NCI-H69 (cell line): ENCODE measurements at regions not wholly inside any gene's neighbourhood (a gene's known extent, or its start where the extent isn't known, plus 50 kb on each side); places are given as distances from the start of the nearest gene placed in this dataset.
"Not testable (repeated sequence)": the region's sequence is repeated elsewhere in the genome, so short reads cannot be mapped to it uniquely, and the experiment has no call there.

Experiments
- DNase-seq: peaks from one replicate; lab custom pipeline; 2025; lab: John Stamatoyannopoulos, UW

DNA sequence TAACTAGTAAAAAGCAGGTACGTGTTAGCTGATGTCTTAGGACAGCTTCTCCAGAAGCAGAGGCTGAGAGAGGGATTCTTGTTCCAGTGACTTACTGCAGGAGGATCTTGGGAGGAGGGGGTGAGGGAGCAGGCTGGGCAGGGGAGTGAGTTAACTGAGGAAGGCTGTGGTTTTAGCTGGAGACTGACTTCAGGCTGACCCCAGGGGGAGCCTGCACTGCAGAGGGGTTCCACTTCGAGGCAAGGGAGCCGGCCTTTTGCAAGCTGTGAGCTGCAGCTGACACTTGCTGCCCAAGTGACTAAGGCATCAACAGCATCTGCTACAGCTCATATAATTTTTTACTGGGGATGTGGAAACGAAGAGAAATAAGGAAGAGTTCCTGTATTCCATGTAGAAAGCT lies 50.4 kb upstream of the SOD1 start:
- DNase-seq, result no peak

DNA sequence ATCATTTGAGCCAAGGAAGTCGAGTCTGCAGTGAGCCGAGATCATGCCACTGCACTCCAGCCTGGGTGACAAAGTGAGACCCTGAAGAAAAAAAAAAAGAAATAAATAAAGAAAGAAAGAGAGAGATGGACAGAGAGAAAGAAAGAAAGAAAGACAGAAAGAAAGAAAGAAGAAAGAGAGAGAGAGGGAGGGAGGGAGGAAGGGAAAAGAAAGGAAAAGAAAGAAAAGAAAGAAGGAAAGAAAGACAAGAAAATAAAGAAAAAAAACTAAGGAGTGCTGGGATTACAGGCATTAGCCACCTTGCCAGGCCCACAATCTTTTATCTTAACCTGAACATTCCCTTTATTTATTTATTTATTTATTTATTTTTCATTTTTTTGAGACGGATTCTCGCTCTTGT lies 51.7 kb upstream of the SOD1 start:
- no peak for DNase-seq

DNA sequence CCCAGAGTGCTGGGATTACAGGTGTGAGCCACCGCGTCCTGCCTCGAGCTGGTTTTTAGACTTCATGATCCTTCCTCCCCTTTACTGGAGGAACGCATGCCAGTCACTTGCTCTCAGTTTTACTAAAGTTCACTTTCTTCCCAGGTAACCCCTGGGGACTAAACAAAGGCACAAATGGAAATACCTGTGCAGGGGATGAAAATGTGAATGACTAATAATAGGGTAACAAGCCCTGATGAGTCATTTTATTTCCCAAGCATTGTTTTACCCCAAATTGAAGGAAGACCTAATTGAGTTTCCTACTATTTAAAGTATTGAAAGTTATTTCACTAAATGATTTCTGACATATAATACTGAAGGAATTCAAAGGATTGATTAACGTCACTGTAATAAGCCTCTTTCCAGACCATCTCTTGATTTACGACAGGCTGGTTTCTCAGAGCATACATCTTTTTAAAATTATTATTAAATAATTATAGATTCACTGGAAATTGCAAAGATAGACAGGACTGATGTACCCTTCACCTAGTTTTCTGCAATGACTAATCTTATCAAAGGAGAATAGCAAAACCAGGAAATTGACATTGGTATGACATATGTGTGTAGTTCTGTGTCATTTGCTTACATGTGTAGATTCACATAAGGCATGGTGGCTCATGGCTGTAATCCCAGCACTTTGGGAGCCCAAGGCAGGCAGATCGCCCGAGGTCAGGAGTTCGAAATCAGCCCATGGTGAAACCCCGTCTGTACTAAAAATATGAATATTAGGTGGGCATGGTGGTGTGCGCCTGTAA lies 53.2 kb upstream of the SOD1 start:
- no peak for DNase-seq

DNA sequence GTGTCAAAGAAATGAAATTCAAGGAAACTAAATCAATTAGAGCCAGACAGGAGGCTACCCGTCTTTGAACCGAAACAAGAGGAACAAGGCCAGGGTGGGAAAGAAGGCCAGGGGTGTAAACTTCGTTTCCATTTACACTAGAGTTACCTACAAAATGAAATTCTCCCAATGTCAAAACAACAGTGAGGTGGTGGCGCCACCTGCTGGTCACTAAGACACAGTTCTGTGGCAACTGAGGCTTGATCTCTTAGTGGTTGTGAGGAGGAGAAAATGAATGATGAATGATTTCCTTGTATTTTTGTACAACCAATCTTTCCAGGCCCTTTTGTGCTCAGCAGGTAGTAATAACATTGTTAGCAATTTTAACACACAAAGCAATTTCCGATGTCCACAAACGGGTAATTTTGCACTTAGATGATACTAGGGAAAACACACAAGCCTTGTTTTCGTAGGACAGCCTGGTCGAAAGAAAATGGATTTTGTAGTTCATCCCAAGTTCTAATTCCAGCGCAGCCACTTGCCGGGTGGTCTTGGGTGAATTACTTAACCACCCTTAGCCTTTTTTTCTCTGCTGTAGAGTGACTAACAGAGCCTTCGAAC lies 54.8 kb upstream of the SOD1 start:
- peak; percentile 89 for DNase-seq

DNA sequence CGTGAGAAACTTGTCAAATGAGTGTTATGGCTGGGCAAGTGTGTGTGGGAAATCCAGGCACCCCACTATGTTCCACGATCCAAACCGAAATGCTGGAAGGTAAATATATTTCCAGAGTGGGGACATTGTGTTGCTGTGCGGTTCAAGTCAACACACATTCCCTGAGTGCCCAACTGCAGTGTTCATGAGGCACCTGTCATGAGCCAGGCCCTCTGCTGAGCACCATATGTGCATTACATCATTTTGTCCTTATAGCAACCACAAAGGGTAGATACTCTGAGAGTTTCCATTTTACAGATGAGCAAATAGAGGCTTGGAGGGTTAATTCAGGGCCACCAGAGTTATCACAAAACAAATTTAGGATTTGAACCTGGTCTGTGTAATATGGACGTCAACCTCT lies 59.9 kb upstream of the SOD1 start:
- DNase-seq, result peak; percentile 15

DNA sequence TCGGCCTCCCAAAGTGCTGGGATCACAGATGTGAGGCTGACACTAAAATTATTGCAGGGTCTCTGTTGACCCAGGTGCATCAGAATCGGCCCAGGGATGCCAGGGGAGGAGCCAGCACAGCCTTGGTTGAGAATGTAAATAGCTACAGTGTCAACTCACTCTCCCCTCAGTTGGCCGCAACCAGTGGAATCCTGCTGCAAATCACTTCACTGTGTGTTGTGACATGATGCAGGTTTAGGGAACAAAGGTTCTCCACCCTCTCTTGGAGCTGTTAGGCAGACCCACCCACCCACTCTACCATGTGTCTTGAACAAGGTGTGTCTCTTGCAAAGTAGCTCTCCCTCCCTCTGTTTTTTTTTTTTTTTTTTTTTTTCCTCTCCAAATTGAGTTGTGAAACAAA lies 60.5 kb upstream of the SOD1 start:
- peak; percentile 20 for DNase-seq

DNA sequence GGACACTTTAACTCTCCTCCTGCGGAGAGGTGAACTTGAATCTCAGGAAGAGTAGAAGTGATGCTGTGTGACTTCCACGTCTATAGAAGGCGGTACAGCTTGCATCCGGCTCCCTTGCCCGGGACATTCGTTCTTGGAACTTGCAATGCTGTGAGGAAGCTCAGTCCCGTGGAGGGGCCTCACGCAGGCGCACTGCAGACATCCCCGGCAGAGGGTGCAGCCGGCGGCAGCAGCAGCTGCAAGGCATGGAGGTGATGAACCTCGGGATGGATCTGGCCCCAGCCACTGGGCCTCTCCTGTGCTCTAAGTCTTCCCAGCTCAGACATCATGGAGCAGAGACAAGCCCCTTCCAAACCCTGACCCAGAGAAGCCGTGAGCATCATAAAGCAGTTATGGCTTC lies 61.8 kb upstream of the SOD1 start:
- DNase-seq, result no peak

DNA sequence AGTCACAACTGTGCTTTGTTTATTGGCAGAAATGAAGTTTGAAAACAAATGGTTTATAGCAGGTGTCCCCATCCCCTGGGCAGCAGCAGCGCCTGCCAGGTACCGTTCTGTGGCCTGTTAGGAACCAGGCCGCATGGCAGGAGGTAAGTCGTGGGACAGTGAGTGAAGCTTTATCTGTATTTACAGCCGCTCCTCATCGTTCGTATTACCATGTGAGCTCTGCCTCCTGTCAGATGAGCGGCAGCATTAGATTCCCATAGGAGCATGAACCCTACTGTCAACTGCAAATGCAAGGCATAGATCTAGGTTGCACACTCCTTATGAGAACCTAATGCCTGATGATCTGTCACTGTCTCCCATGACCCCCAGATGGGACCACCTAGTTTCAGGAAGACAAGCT lies 63.4 kb upstream of the SOD1 start:
- DNase-seq, result no peak

DNA sequence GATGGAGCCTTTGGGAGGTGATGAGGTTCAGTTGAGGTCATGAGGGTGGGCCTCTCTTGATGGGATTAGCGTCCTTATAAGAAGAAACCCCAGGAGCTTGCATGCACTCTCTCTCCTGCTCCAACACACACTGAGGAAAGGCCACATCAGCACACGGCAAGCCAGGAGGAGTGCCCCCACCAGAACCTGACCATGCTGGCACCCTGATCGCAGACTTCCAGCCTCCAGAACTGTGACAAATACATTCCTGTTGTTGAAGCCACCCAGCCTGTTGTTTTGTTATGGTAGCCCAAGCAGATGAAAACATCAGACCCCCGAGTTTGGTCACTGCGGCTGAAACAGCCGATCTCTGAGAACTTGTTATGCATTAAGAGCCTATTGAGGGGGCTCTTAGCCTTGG lies 64.8 kb upstream of the SOD1 start:
- DNase-seq, result no peak

DNA sequence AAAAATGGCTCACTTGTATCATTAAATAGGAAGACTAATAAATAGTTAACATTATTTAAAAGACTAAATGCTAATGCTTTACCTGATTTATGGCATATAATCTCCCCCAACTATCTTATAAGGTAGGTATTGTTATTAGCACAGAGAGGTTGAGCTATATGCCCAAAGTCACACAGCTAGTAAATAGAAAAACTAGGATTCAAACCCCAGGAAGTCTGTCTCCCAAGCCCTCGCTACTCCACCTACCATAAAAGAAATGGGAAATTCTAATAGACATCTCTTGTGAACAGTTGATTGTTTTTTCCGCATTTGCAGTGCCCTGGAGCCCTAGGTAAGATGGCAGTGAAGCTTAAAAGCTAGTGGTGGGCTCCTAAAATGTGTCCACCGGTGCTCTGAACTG lies 65.2 kb upstream of the SOD1 start:
- no peak for DNase-seq

DNA sequence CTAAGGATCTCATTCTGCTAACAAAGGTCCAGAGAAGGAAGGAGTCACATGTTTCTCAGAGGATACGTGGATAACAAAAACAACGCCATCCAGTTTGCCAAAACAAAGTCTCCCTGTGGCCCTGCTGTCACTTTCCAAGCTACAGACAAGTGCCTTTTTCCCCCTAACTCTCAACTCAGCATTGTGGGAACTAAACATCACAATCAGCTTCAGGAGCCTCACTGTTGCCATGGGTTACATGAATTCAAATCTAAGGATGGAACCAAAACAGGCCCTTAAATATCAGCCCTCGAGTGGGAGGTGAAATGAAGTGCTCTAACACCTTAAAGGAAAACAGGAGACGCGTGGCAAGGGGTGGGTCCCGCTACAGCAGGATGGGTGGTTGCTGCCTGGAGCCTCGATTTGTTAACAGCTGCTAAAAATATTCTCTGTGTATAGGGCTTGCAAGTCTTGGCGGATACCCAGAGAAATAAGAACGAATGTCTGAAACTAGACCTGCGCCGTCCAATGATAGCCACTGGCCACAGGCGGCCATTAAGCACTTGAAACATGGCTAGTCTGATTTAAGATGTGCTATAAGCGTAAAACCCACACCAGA lies 66.4 kb upstream of the SOD1 start:
- no peak for DNase-seq

DNA sequence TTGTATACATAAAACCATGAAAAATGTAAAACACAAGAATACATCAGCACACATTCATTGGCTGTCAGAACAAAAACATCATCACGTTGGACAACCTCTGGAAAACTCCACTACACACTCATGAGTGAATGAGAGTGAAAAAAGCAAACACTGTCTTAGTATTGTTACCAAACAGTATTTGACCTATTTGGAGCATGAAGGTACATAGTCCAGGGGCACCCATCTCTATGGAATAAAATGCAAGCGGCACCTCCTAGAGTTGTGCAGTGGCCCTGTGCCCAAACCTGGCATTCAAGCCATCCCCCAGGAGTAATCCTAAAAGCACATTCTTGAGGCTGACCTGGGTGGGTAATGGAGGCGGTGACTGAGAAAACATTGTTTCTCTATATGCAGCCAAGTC lies 67.0 kb upstream of the SOD1 start:
- DNase-seq, result no peak

DNA sequence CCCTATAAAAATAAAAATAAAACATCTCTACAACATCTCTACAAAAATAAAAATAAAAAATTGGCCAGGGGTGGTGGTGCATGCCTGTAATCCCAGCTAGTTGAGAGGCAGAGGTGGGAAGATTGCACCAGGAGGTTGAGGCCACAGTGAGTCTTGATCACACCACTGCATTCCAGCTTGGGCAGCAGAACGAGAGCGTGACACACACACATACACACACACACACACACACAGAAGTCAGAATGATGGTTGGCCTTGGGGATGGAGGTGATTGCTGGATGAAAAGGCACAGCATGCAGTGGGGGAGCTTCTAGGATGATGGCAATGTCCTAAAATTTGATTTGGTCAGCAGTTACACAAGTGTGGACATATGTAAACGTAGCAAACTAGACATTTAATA lies 69.7 kb upstream of the SOD1 start:
- no peak for DNase-seq

DNA sequence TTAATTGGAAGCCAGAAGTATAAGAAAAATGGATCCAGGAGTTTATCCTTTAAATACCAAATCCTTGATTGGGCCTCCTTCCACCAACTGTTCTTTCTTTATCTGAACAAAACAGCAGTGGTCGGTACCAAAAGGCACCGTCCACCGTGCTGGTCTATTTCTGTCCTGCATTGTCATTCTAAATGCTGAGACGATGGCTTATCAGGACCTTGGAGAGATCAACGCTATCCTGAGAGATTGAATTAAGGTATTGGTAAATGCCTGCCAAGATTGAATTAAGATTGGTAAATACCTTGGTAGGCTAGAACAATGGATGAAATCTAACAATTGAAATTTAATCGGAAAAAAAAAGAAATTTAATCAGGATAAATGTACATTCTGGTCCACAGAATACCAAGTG lies 73.4 kb upstream of the SOD1 start:
- no peak for DNase-seq

DNA sequence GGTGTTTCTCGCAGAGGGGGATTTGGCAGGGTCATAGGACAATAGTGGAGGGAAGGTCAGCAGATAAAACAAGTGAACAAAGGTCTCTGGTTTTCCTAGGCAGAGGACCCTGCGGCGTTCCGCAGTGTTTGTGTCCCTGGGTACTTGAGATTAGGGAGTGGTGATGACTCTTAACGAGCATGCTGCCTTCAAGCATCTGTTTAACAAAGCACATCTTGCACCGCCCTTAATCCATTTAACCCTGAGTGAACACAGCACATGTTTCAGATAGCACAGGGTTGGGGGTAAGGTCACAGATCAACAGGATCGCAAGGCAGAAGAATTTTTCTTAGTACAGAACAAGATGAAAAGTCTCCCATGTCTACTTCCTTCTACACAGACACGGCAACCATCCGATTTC lies 75.6 kb upstream of the SOD1 start:
- not testable (repeated sequence) for DNase-seq

DNA sequence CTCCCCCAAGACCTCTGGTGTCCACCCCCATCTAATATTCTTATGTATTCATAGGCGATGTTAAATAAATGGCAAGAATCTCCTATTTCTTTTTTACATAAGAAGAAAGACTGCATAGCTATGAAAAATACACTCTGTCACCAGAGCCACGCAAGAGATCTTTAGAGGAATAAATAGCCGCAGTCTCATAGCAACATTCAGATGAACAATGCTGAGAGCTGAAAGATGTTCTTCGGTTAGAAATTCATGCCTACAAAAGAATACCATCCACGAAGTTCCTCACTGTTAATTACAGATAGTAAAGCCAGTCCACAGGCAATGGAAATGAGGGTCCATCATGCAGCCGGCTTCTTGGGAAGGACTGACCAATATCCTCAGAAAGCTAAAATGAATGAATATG lies 76.0 kb upstream of the SOD1 start:
- no peak for DNase-seq

DNA sequence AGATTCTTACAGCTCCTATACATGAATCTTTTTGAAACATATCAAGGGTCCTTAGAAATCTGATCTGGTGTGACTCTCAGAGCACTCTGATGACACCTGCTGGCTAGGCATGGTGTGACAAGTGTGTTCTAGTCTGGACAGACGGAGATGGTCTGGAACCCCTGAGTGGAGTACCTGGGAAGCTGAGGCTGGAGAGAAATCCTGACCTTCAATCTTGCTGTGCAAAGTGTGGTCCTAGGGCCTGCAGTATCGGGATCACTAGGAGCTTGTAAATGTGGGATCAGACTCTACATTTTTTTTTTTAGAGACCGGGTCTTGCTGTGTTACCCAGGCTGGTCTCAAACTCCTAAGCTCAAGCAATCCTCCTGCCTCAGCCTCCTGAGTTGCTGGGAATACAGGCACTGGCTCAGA lies 78.6 kb upstream of the SOD1 start:
- DNase-seq, result peak; percentile 84

DNA sequence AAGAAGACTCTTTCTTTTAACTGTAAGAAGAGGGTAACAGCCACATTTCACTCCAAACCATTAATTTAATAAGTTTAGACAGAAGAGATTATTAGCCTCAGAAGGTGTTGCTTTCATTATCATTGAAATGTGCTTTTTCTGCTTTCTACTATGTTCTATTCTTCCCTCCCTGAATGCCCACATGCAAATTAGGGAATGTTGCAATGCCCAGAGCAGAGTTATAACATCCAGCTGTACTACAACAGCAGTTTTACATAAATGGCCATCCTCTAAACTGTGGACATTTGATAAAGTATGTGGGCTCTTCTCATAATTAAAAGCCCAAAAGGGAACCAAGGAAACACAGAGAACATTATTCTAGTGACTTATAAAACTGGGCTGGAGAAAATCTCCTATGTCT lies 82.2 kb upstream of the SOD1 start:
- no peak for DNase-seq

DNA sequence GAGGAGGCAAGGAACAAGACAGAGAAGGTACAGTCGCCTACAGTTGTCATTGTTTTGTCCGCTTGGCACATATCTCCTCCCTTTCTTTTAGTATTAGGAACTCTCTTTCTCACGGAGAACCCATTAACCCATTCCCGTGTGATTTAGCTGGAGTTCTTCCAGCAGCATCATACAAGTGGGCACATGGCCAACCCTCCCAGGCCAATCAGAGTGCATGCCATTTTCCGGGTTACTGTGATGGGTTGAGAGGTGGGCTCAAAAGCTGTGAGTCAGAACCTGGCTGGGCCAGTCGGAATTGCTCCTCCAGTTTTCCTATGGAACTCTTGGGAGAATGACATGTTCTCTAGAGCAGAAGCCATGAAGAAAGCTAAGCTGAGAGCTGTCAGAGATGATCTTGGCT lies 83.1 kb upstream of the SOD1 start:
- peak; percentile 77 for DNase-seq

DNA sequence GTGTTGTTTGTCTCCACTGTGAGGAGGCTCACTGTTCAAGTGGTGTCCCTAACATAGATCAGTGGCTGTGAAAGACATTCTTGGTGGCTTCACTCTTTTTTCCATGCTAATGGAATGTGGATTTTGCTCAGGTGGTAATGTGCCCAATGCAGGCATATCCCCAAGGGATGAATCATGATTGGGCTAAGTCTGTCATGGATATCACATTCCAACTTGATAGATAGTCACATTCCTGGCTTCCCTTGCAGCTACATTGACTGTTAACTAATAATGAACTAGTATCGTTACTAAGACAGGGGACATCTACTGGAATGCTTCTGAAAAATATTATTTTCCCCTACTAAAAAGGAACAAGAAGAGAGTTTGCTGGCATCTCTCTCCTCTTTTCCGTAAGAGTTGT lies 86.3 kb upstream of the SOD1 start:
- DNase-seq, result no peak

DNA sequence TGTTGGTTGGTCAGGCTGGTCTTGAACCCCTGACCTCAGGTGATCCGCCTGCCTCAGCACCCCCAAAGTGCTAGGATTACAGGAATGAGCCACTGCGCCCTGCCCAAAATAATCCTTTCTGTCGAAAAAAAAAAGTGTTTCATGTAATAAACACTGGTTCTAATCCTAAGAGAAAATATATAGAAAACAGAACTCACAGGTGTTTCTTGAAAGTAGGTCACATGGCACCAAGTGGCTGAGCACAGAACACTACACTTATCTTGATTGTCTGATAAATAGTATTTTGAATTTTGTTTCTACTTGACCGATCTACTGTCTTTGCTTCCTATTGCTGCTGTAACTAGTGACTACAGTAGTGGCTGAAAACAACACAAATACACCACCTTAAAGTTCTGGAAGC lies 87.6 kb upstream of the SOD1 start:
- no peak for DNase-seq

DNA sequence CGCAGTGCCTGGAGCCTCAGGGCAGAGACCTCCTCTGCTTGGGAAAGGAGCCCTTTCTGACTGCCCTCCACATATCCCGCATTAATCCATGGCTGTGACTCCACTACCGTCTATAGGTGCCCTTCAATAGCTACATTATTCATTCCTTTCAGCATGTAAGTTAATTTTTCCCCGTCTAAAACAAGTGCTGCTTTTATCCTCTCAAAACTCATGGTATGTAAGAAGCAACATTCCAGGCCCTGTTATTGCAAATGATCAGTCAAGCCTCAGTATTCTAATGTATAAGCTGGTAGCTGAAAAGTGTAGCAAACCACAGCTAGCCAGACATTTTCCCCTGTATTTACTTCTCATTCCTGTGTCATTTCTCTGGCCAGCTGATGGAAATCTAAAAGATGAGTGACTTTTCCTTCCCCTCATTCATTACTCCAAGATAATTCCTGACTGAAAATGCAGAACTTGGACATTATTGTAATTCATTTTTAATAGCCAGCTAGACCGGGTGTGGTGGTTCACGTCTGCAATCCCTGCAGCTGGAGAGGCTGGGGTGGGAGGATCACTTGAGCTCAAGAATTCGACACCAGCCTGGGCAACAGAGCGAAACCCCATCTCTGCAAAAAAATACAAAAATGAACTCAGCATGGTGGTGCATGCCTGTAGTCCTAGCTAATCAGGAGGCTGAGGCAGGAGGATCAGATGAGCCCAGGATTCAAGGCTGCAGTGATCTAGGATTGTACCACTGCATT lies 88.5 kb upstream of the SOD1 start:
- DNase-seq, result no peak

DNA sequence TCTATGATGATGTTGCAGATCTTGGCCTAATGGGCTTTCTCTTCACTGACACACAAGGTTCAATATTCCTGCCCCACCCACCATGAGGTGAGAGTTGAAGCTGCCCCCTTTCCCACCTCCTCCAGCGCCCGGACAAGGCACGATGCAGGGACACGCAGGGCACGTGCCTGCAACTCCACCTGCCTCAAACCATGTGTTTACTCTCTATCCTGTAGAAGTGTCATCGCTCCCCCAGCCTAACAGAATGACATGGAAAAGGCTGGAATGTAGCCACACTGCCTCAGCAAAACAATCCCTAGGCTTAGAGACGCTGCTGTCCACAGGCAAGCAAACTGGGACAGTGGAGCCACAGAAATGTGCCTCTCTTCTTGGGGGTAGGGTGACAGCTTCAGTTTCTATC lies 92.9 kb upstream of the SOD1 start:
- DNase-seq, result no peak
